RWPE1 (cell line): ENCODE measurements at regions not wholly inside any gene's neighbourhood (a gene's known extent, or its start where the extent isn't known, plus 50 kb on each side); places are given as distances from the start of the nearest gene placed in this dataset.

Source experiments
- CTCF ChIA-PET: fragments of 350-600 bp; sonication (Branson Sonifier 250); formaldehyde crosslinking; extraction: SDS; loops from one replicate; lab custom pipeline; 2021; lab: Yijun Ruan, JAX
- POLR2A ChIA-PET: fragments of 400-600 bp; formaldehyde crosslinking; extraction: SDS; loops from one replicate; lab custom pipeline; 2020; ENCODE audit warnings: antibody characterized with exemption; ENCODE audit not compliant: low non-redundant PET; lab: Yijun Ruan, JAX
- DNase-seq: peaks from one replicate; pipeline ENCODE4 v3.0.0; 2012; ENCODE audit warnings: low spot score
- H3K27ac ChIP-seq: fragments of 450-650 bp; 2 replicates; pipeline ENCODE4 v1.5.1; 2017
- CTCF ChIP-seq: fragments of 450-650 bp; conservative IDR thresholded peaks from 2 replicates; pipeline ENCODE4 v1.5.1; 2017; ENCODE audit warnings: low read depth, mild to moderate bottlenecking

GRCh38 chr21:18041012-18041411 is 203.6 kb upstream of the CHODL start:
- POLR2A ChIA-PET, result no interaction called here
- no peak for DNase-seq
- TF ChIP-seq CTCF, result peak; percentile 36; the same call in 1 of the 2 replicates
- H3K27ac ChIP-seq, result no peak overlapping the region
- CTCF ChIA-PET, result interaction anchor here (0.6 to 1.4 kb wide), 14 partner anchors 9 to 1706 kb away, joined by 3 to 7 read pairs (median 4); no protein-coding TSS in a partner anchor

GRCh38 chr21:18030248-18030647 is 211.1 kb upstream of the C21orf91 start:
- POLR2A ChIA-PET, result no interaction called here
- CTCF ChIA-PET, result no interaction called here
- DNase-seq, result no peak
- no peak for TF ChIP-seq CTCF
- H3K27ac ChIP-seq, result no peak overlapping the region

- no peak for DNase-seq
- no peak for TF ChIP-seq CTCF
- POLR2A ChIA-PET, result no interaction called here
- CTCF ChIA-PET, result interaction anchor here (0.6 kb wide), 1 partner anchor 24 kb away, joined by 3 read pairs; no protein-coding TSS in a partner anchor
- no peak overlapping the region for H3K27ac ChIP-seq
These were observed 207.2 kb upstream of the C21orf91 start for GRCh38 chr21:18026359-18026758.

GRCh38 chr21:18023711-18024110 is 204.6 kb upstream of the C21orf91 start:
- POLR2A ChIA-PET, result no interaction called here
- TF ChIP-seq CTCF, result no peak
- CTCF ChIA-PET, result no interaction called here
- no peak overlapping the region for H3K27ac ChIP-seq
- DNase-seq, result no peak

GRCh38 chr21:18023157-18023556 is 204.0 kb upstream of the C21orf91 start:
- ChIA-PET POLR2A (no interaction called here), CTCF (no interaction called here)
- DNase-seq, result no peak
- TF ChIP-seq CTCF, result no peak
- no peak overlapping the region for H3K27ac ChIP-seq

GRCh38 chr21:18007121-18007520 is 188.0 kb upstream of the C21orf91 start:
- DNase-seq, result no peak
- POLR2A ChIA-PET, result no interaction called here
- H3K27ac ChIP-seq, result no peak overlapping the region
- CTCF ChIA-PET, result no interaction called here
- no peak for TF ChIP-seq CTCF
